NCI-H510A (cell line): ENCODE measurements at regions not wholly inside any gene's neighbourhood (a gene's known extent, or its start where the extent isn't known, plus 50 kb on each side); places are given as distances from the start of the nearest gene placed in this dataset.

Experiments used
- DNase-seq: peaks from one replicate; lab custom pipeline; 2025; lab: John Stamatoyannopoulos, UW

DNA sequence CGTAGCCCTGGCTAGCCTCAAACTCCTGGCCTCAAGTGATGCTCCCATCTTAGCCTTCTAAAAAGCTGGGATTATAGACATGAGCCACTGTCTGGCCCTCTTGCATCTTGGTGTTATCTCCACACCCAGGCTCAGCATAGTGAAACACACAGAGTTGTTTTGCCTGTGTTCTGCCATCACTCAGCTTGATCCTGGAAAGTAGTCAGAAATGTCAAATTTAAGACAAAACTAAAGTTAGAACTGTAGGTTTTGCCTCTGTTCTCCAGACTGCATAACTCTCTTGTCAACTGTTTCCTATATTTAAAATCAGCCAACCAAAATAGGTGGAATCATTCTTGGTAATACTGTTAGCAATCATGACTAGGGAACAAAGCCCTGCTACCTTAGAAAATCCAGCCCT lies 72.1 kb upstream of the GULP1 start:
- no peak for DNase-seq

DNA sequence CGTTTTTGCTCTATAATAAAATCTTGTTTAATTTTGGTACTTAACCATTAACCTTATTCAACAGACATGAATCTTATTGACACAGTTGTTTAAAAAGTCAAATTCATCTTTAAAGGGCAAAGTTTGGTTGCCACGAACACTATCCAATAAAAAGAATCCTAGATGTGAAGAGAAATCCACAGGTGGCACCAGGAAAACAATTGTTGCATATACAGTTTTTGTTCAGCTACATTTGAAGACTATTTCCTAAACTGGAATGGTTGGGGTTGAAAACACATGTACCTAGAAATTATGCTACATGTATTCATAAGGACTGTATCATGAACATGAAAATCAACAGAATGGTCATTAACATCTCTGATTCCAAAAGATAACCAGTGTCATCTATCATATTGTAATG lies 71.1 kb upstream of the GULP1 start:
- no peak for DNase-seq

DNA sequence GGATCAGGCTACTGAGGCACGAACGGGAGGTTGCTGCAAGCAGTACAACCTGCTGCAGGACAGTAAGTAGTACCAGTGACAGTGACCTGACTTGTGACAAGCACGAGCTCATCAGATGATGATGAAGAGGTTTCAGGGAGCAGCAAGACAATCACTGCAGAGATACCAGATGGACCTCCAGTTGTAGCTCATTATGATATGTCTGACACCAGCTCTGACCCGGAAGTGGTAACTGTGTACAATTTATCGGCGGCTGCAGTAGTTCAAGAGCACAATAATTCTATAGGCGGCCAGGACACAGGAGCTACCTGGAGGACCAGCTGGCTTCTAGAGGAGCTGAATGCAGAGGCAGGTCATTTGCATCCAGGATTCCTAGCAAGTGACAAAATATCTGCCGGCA lies 64.0 kb upstream of the GULP1 start:
- DNase-seq: no peak

DNA sequence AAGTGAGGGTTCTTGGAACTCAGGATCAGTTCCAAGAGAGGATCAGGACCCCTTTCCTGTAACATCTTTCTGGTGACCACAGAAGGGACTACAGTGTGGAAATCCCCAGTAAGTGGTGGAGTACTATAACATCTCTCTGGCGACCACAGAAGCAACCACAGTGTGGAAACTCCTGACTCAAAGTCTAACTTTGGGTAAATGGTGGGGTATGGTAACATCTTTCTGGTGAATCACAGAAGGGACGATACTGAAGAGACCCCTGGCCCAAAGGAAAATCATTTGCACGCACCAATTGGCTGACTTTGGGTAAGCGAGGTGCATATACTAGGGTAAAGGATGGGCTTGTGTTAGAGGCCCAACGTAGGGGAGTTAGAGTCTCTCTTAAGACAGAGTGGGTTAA lies 56.3 kb upstream of the GULP1 start:
- DNase-seq: no peak

DNA sequence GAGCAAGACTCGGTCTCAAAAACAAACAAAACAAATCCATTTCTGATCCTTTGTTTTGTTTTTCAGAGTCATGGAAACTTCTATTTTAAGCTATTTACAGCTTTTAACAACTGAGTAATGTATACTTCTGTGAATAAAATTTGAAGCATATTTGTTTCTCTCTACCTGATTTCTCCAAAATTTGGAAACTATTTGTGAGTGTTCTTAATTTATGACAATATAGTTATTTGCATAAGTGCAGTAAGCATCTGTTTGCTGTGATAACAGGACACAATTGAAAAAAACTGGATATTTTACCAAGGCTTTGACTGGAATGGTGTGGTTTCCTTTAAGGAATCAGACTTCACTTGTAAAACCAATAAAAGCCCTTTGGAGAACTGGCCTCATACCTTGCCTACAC lies 53.3 kb upstream of the GULP1 start:
- DNase-seq: no peak
